ENCODE measurements at regions not wholly inside any gene's neighbourhood (a gene's known extent, or its start where the extent isn't known, plus 50 kb on each side); places are given as distances from the start of the nearest gene placed in this dataset.
"Not testable (repeated sequence)": the region's sequence is repeated elsewhere in the genome, so short reads cannot be mapped to it uniquely, and the experiment has no call there.

GRCh38 chr21:20272791-20273362 lies 725.3 kb upstream of the NCAM2 start:
- intact Hi-C loops (cut with micrococcal nuclease), result no loop called here
- Mint-ChIP-seq H3K9me3 (peaks cover 0 to 18% (median 7%) of the 10 kb centered on the region in 11 donors), H3K27ac (no peak overlapping the region), H3K36me3 (no peaks in the 10 kb centered on the region), H3K4me3 (no peak overlapping the region), H3K27me3 (no peaks in the 10 kb centered on the region), H3K4me1 (no peaks in the 10 kb centered on the region)
- ChIA-PET POLR2A (no interaction called here), CTCF (no interaction called here)
- Histone ChIP-seq H3K9me3 (ENCODE audit: control insufficient read depth in 2 of 3, low read length in 3 of 3) (no peaks in the 10 kb centered on the region), H3K4me3 (ENCODE audit: low read length) (no peak overlapping the region), H3K36me3 (ENCODE audit: control insufficient read depth in 2 of 3, insufficient read depth in 3 of 3, low read length in 3 of 3) (no peaks in the 10 kb centered on the region), H3K27me3 (ENCODE audit: control insufficient read depth in 2 of 2, insufficient read depth in 2 of 2, low read length in 2 of 2) (no peaks in the 10 kb centered on the region), H3K4me1 (ENCODE audit: control insufficient read depth in 2 of 2, insufficient read depth in 2 of 2, low read length in 2 of 2) (no peaks in the 10 kb centered on the region), H3K27ac (ENCODE audit: low read depth, low read length) (no peak overlapping the region)
- no peak for ATAC-seq
- no peak for DNase-seq

- Mint-ChIP-seq H3K27ac (no peak overlapping the region), H3K9me3 (peaks cover 0 to 12% (median 7%) of the 10 kb centered on the region in 11 donors), H3K4me3 (no peak overlapping the region), H3K27me3 (no peaks in the 10 kb centered on the region), H3K4me1 (no peaks in the 10 kb centered on the region), H3K36me3 (no peaks in the 10 kb centered on the region)
- H3K27ac ChIP-seq (ENCODE audit: low read depth, low read length), result no peak overlapping the region
- no peak for DNase-seq
- intact Hi-C loops (cut with micrococcal nuclease), result no loop called here
- H3K9me3 ChIP-seq (ENCODE audit: control insufficient read depth in 2 of 3, low read length in 3 of 3), result no peaks in the 10 kb centered on the region
- ChIA-PET CTCF (no interaction called here), POLR2A (no interaction called here)
- no peaks in the 10 kb centered on the region for H3K4me1 ChIP-seq (ENCODE audit: control insufficient read depth in 2 of 2, insufficient read depth in 2 of 2, low read length in 2 of 2)
- no peak for ATAC-seq
- no peak overlapping the region for H3K4me3 ChIP-seq (ENCODE audit: low read length)
- no peaks in the 10 kb centered on the region for H3K27me3 ChIP-seq (ENCODE audit: control insufficient read depth in 2 of 2, insufficient read depth in 2 of 2, low read length in 2 of 2)
- no peaks in the 10 kb centered on the region for H3K36me3 ChIP-seq (ENCODE audit: control insufficient read depth in 2 of 3, insufficient read depth in 3 of 3, low read length in 3 of 3)
These were observed 721.8 kb upstream of the NCAM2 start for GRCh38 chr21:20276377-20276776.

DNA sequence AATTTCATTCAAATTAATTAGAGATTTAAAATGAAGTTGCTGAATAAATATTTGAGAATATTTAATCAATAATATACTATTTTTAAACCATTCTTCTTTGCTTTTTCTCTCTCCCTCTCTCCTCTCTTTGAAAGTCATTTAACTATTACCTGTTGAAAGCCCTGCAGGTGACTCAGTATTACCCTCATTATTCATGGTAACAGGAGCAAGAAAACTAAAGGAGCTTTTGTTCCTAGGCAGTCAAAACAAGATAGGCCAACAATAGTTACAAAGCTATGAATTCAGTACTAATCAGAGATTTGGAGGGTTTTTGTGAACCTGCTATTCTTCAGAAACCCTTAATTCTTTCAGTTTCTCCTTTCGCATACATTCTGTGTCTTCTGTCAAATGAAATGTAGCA lies 721.3 kb upstream of the NCAM2 start:
- H3K36me3 ChIP-seq (ENCODE audit: control insufficient read depth in 2 of 3, insufficient read depth in 3 of 3, low read length in 3 of 3), result no peaks in the 10 kb centered on the region
- H3K36me3 Mint-ChIP-seq, result no peaks in the 10 kb centered on the region
- H3K4me3 ChIP-seq (ENCODE audit: low read length), result no peak overlapping the region
- ChIA-PET CTCF (no interaction called here), POLR2A (no interaction called here)
- no peaks in the 10 kb centered on the region for H3K27me3 ChIP-seq (ENCODE audit: control insufficient read depth in 2 of 2, insufficient read depth in 2 of 2, low read length in 2 of 2)
- no peaks in the 10 kb centered on the region for H3K4me1 Mint-ChIP-seq
- H3K27ac ChIP-seq (ENCODE audit: low read depth, low read length), result no peak overlapping the region
- ATAC-seq, result no peak
- intact Hi-C loops (cut with micrococcal nuclease), result no loop called here
- no peaks in the 10 kb centered on the region for H3K4me1 ChIP-seq (ENCODE audit: control insufficient read depth in 2 of 2, insufficient read depth in 2 of 2, low read length in 2 of 2)
- no peaks in the 10 kb centered on the region for H3K9me3 ChIP-seq (ENCODE audit: control insufficient read depth in 2 of 3, low read length in 3 of 3)
- H3K9me3 Mint-ChIP-seq, result peaks cover 0 to 12% (median 7%) of the 10 kb centered on the region in 11 donors
- no peak for DNase-seq
- no peak overlapping the region for H3K4me3 Mint-ChIP-seq
- H3K27me3 Mint-ChIP-seq, result no peaks in the 10 kb centered on the region
- no peak overlapping the region for H3K27ac Mint-ChIP-seq

DNA sequence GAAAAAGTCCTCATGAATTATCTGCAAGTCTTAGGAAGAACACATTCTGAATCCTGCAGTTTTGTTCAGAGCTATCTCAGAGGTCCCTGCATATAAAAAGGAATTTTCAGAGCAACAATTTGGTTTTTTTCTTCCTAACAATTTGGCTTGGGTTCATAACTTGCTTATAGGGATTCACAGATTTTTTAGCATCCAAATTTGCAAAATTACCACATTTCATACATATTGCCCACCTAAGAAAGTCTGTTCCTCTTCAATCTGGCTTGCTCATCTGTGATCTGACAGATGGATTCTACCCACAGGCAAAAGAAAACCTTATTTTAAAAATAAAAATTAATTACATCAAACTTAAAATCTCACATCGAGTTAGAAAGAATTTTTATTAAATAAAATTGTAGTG lies 714.4 kb upstream of the NCAM2 start:
- intact Hi-C loops (cut with micrococcal nuclease), result loop anchor here in 1 of 2 donors (10.0 kb wide), 1 partner anchor 49 kb away; no protein-coding TSS in a partner anchor
- Mint-ChIP-seq H3K9me3 (peaks cover 0 to 5% (median 2%) of the 10 kb centered on the region in 11 donors), H3K36me3 (no peaks in the 10 kb centered on the region), H3K4me3 (no peak overlapping the region), H3K4me1 (no peaks in the 10 kb centered on the region), H3K27ac (no peak overlapping the region), H3K27me3 (no peaks in the 10 kb centered on the region)
- no peaks in the 10 kb centered on the region for H3K4me1 ChIP-seq (ENCODE audit: control insufficient read depth in 2 of 2, insufficient read depth in 2 of 2, low read length in 2 of 2)
- ATAC-seq (no peak), DNase-seq (no peak)
- H3K9me3 ChIP-seq (ENCODE audit: control insufficient read depth in 2 of 3, low read length in 3 of 3), result no peaks in the 10 kb centered on the region
- ChIA-PET POLR2A (no interaction called here), CTCF (no interaction called here)
- no peaks in the 10 kb centered on the region for H3K36me3 ChIP-seq (ENCODE audit: control insufficient read depth in 2 of 3, insufficient read depth in 3 of 3, low read length in 3 of 3)
- no peak overlapping the region for H3K4me3 ChIP-seq (ENCODE audit: low read length)
- H3K27ac ChIP-seq (ENCODE audit: low read depth, low read length), result no peak overlapping the region
- H3K27me3 ChIP-seq (ENCODE audit: control insufficient read depth in 2 of 2, insufficient read depth in 2 of 2, low read length in 2 of 2), result no peaks in the 10 kb centered on the region

DNA sequence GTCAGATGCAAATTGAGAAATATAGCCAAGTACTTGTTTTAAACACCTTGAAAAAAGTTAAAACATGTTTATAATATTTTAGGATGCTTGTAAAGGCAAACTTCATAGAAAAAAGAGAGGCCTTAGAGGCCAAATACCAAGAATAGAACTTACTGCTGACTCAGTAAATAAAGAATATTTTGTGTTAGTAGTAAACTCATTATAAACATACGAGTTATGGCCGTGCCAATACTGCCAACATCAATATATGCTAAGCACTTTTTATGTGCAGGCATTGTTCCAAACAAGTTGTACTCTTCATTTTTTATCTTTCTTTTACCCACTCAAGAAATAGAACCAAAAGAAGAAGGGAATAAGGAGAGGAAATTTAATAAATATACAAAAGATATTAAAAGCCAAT lies 705.9 kb upstream of the NCAM2 start:
- Histone ChIP-seq H3K4me3 (ENCODE audit: low read length) (no peak overlapping the region), H3K27me3 (ENCODE audit: control insufficient read depth in 2 of 2, insufficient read depth in 2 of 2, low read length in 2 of 2) (no peaks in the 10 kb centered on the region), H3K4me1 (ENCODE audit: control insufficient read depth in 2 of 2, insufficient read depth in 2 of 2, low read length in 2 of 2) (no peaks in the 10 kb centered on the region), H3K36me3 (ENCODE audit: control insufficient read depth in 2 of 3, insufficient read depth in 3 of 3, low read length in 3 of 3) (no peaks in the 10 kb centered on the region), H3K9me3 (ENCODE audit: control insufficient read depth in 2 of 3, low read length in 3 of 3) (no peaks in the 10 kb centered on the region), H3K27ac (ENCODE audit: low read depth, low read length) (no peak overlapping the region)
- peaks cover 0 to 7% (median 0%) of the 10 kb centered on the region in 11 donors for H3K9me3 Mint-ChIP-seq
- CTCF ChIA-PET, result no interaction called here
- DNase-seq (no peak), ATAC-seq (no peak)
- H3K27me3 Mint-ChIP-seq, result no peaks in the 10 kb centered on the region
- no peak overlapping the region for H3K27ac Mint-ChIP-seq
- no peak overlapping the region for H3K4me3 Mint-ChIP-seq
- POLR2A ChIA-PET, result no interaction called here
- no peaks in the 10 kb centered on the region for H3K36me3 Mint-ChIP-seq
- H3K4me1 Mint-ChIP-seq, result no peaks in the 10 kb centered on the region
- intact Hi-C loops (cut with micrococcal nuclease), result no loop called here

- H3K4me3 ChIP-seq (ENCODE audit: low read length); CTCF ChIA-PET; intact Hi-C loops (cut with micrococcal nuclease); ATAC-seq; H3K27me3 ChIP-seq (ENCODE audit: control insufficient read depth in 2 of 2, insufficient read depth in 2 of 2, low read length in 2 of 2); H3K9me3 ChIP-seq (ENCODE audit: control insufficient read depth in 2 of 3, low read length in 3 of 3); H3K4me1 Mint-ChIP-seq; H3K4me3 Mint-ChIP-seq; H3K27me3 Mint-ChIP-seq; H3K36me3 Mint-ChIP-seq; H3K4me1 ChIP-seq (ENCODE audit: control insufficient read depth in 2 of 2, insufficient read depth in 2 of 2, low read length in 2 of 2); H3K27ac ChIP-seq (ENCODE audit: low read depth, low read length); DNase-seq; H3K9me3 Mint-ChIP-seq; H3K27ac Mint-ChIP-seq; POLR2A ChIA-PET; H3K36me3 ChIP-seq (ENCODE audit: control insufficient read depth in 2 of 3, insufficient read depth in 3 of 3, low read length in 3 of 3): not testable (repeated sequence)
These were observed 705.4 kb upstream of the NCAM2 start for GRCh38 chr21:20292854-20293253.

DNA sequence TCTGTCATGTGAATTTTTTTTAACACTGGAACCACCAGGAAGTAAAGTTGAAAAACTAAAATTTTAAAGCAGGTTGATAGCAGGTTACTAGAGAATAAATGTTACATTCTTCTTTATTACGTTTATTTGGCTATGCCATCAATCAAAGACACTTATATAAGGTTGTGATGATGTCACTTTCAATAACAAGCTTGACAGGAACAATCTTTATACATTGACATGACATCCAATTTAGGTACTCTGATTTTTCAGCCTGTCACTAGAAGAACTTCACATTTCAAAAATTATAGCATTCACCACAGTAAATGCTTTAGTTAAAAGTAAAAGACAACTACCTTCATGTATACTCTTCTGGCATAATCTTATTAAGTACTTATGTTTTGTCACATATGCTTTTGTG lies 696.8 kb upstream of the NCAM2 start:
- no peaks in the 10 kb centered on the region for H3K4me1 Mint-ChIP-seq
- intact Hi-C loops (cut with micrococcal nuclease), result no loop called here
- POLR2A ChIA-PET, result no interaction called here

More for the DNA sequence above, 696.8 kb upstream of the NCAM2 start:
- no peaks in the 10 kb centered on the region for H3K4me1 ChIP-seq (ENCODE audit: control insufficient read depth in 2 of 2, insufficient read depth in 2 of 2, low read length in 2 of 2)
- H3K4me3 Mint-ChIP-seq, result no peak overlapping the region
- no peaks in the 10 kb centered on the region for H3K36me3 ChIP-seq (ENCODE audit: control insufficient read depth in 2 of 3, insufficient read depth in 3 of 3, low read length in 3 of 3)
- H3K27me3 Mint-ChIP-seq, result no peaks in the 10 kb centered on the region
- H3K36me3 Mint-ChIP-seq, result no peaks in the 10 kb centered on the region
- peaks cover 0 to 7% (median 0%) of the 10 kb centered on the region in 11 donors for H3K9me3 Mint-ChIP-seq
- H3K4me3 ChIP-seq (ENCODE audit: low read length), result no peak overlapping the region
- no peaks in the 10 kb centered on the region for H3K9me3 ChIP-seq (ENCODE audit: control insufficient read depth in 2 of 3, low read length in 3 of 3)
- H3K27ac Mint-ChIP-seq, result no peak overlapping the region
- no peak overlapping the region for H3K27ac ChIP-seq (ENCODE audit: low read depth, low read length)
- H3K27me3 ChIP-seq (ENCODE audit: control insufficient read depth in 2 of 2, insufficient read depth in 2 of 2, low read length in 2 of 2), result no peaks in the 10 kb centered on the region
- DNase-seq, result no peak
- no peak for ATAC-seq
- CTCF ChIA-PET, result no interaction called here
